H9 (cell line): ENCODE measurements at regions not wholly inside any gene's neighbourhood (a gene's known extent, or its start where the extent isn't known, plus 50 kb on each side); places are given as distances from the start of the nearest gene placed in this dataset.

ENCODE experiments used
- DNase-seq: peaks from one replicate; pipeline ENCODE4 v3.0.0-alpha.2; 2017
- H2AFZ ChIP-seq: one replicate; pipeline ENCODE4 v1.6.1; 2013; ENCODE audit warnings: mild to moderate bottlenecking, low read length, control low read depth, moderate library complexity
- H2AK5ac ChIP-seq: 2 replicates; pipeline ENCODE4 v1.6.1; 2013; ENCODE audit warnings: low read length, control low read depth, mixed read lengths; ENCODE audit not compliant: insufficient read length
- H2BK120ac ChIP-seq: one replicate; pipeline ENCODE4 v1.6.1; 2013; ENCODE audit warnings: low read depth, mild to moderate bottlenecking, low read length, control low read depth, inconsistent platforms; ENCODE audit not compliant: poor library complexity, severe bottlenecking
- H2BK12ac ChIP-seq: 2 replicates; pipeline ENCODE4 v1.6.1; 2013; ENCODE audit warnings: low read length, control low read depth, mixed read lengths, low read depth; ENCODE audit not compliant: insufficient read length
- H2BK15ac ChIP-seq: 2 replicates; pipeline ENCODE4 v1.6.1; 2013; ENCODE audit warnings: low read depth, low read length, control low read depth
- H2BK20ac ChIP-seq: one replicate; pipeline ENCODE4 v1.6.1; 2013; ENCODE audit warnings: low read depth, mild to moderate bottlenecking, low read length, control low read depth, inconsistent platforms; ENCODE audit not compliant: poor library complexity, severe bottlenecking
- H2BK5ac ChIP-seq: 2 replicates; pipeline ENCODE4 v1.6.1; 2013; ENCODE audit warnings: low read length, control low read depth, mixed read lengths; ENCODE audit not compliant: insufficient read length
- H3K14ac ChIP-seq: 2 replicates; pipeline ENCODE4 v1.6.1; 2013; ENCODE audit warnings: low read length, control low read depth; ENCODE audit not compliant: insufficient read depth
- H3K18ac ChIP-seq: 2 replicates; pipeline ENCODE4 v1.6.1; 2013; ENCODE audit warnings: low read depth, mild to moderate bottlenecking, mixed read lengths, low read length, control low read depth; ENCODE audit not compliant: insufficient read length
- H3K23ac ChIP-seq: 2 replicates; pipeline ENCODE4 v1.6.1; 2013; ENCODE audit warnings: low read length, control low read depth, mixed read lengths, low read depth; ENCODE audit not compliant: insufficient read length
- H3K23me2 ChIP-seq: 2 replicates; pipeline ENCODE4 v1.6.1; 2013; ENCODE audit warnings: low read depth, mild to moderate bottlenecking, mixed read lengths, low read length, control low read depth; ENCODE audit not compliant: insufficient read length, poor library complexity, severe bottlenecking
- H3K27ac ChIP-seq: 2 replicates; pipeline ENCODE4 v1.5.1; 2013; ENCODE audit warnings: low read length, control low read depth, mixed read lengths, low read depth; ENCODE audit not compliant: insufficient read length
- H3K27me3 ChIP-seq: 2 replicates; pipeline ENCODE4 v1.6.1; 2013; ENCODE audit warnings: low read length, control low read depth, inconsistent platforms; ENCODE audit not compliant: insufficient read depth
- H3K4ac ChIP-seq: 2 replicates; pipeline ENCODE4 v1.6.1; 2013; ENCODE audit warnings: low read depth, mild to moderate bottlenecking, control low read depth, inconsistent platforms, low read length, moderate library complexity
- H3K4me1 ChIP-seq: 2 replicates; pipeline ENCODE4 v1.6.1; 2013; ENCODE audit warnings: low read length, control low read depth, inconsistent platforms; ENCODE audit not compliant: insufficient read depth
- H3K4me2 ChIP-seq: 2 replicates; pipeline ENCODE4 v1.6.1; 2013; ENCODE audit warnings: low read length, control low read depth, mixed read lengths; ENCODE audit not compliant: insufficient read length, insufficient read depth
- H3K56ac ChIP-seq: 2 replicates; pipeline ENCODE4 v1.6.1; 2013; ENCODE audit warnings: low read depth, mild to moderate bottlenecking, mixed read lengths, low read length, control low read depth; ENCODE audit not compliant: insufficient read length
- H3K79me1 ChIP-seq: 2 replicates; pipeline ENCODE4 v1.6.1; 2013; ENCODE audit warnings: low read depth, mild to moderate bottlenecking, moderate library complexity, low read length, control low read depth, inconsistent platforms; ENCODE audit not compliant: insufficient read depth, poor library complexity, severe bottlenecking
- H3K79me2 ChIP-seq: 2 replicates; pipeline ENCODE4 v1.6.1; 2013; ENCODE audit warnings: low read length, control low read depth, inconsistent platforms; ENCODE audit not compliant: insufficient read depth
- H3K9ac ChIP-seq: 2 replicates; pipeline ENCODE4 v1.6.1; 2013; ENCODE audit warnings: low read length, control low read depth, mixed read lengths; ENCODE audit not compliant: insufficient read length; ENCODE audit errors: extremely low read depth
- H3K9me3 ChIP-seq: one replicate; pipeline ENCODE4 v1.6.1; 2013; ENCODE audit warnings: low read depth, low read length, inconsistent platforms; ENCODE audit not compliant: control insufficient read depth
- H3T11ph ChIP-seq: one replicate; pipeline ENCODE4 v1.6.1; 2013; ENCODE audit warnings: mild to moderate bottlenecking, low read length, control low read depth, inconsistent platforms
- H4K20me1 ChIP-seq: one replicate; pipeline ENCODE4 v1.6.1; 2013; ENCODE audit not compliant: control insufficient read depth, insufficient read length, insufficient read depth
- H4K5ac ChIP-seq: 2 replicates; pipeline ENCODE4 v1.6.1; 2013; ENCODE audit warnings: low read depth, mild to moderate bottlenecking, mixed read lengths, low read length, control low read depth; ENCODE audit not compliant: insufficient read length
- H4K8ac ChIP-seq: replicated peaks from 2 replicates; pipeline ENCODE4 v1.6.1; 2013; ENCODE audit warnings: low read length, control low read depth, mixed read lengths, low read depth; ENCODE audit not compliant: insufficient read length
- H4K91ac ChIP-seq: 2 replicates; pipeline ENCODE4 v1.6.1; 2013; ENCODE audit warnings: low read depth, mild to moderate bottlenecking, moderate library complexity, mixed read lengths, low read length, control low read depth; ENCODE audit not compliant: insufficient read length
- H3K27ac Mint-ChIP-seq, 3 experiments: 2 replicates in 2 of 3; 3 replicates in 1 of 3; pipeline ENCODE4 v1.8.0; 2020 to 2021; ENCODE audit warnings: mixed read lengths in 3 of 3, mild to moderate bottlenecking in 1 of 3, moderate library complexity in 1 of 3
- H3K27me3 Mint-ChIP-seq: 2 replicates; pipeline ENCODE4 v1.8.0; 2021; ENCODE audit warnings: low read depth, mild to moderate bottlenecking, moderate library complexity, mixed read lengths
- H3K36me3 Mint-ChIP-seq, 3 experiments: 2 replicates in 2 of 3; 3 replicates in 1 of 3; pipeline ENCODE4 v1.8.0; 2020 to 2021; ENCODE audit warnings: low read depth in 3 of 3, mixed read lengths in 3 of 3; ENCODE audit not compliant: insufficient read depth in 1 of 3
- H3K4me1 Mint-ChIP-seq, 2 experiments: 2 replicates each; pipeline ENCODE4 v1.8.0; 2020; ENCODE audit warnings: mixed read lengths in 2 of 2
- H3K4me3 Mint-ChIP-seq, 2 experiments: 2 replicates in 1 of 2; 3 replicates in 1 of 2; pipeline ENCODE4 v1.8.0; 2020 to 2021; ENCODE audit warnings: mild to moderate bottlenecking in 2 of 2, mixed read lengths in 2 of 2, moderate library complexity in 1 of 2
- H3K9me3 Mint-ChIP-seq, 2 experiments: 2 replicates in 1 of 2; 3 replicates in 1 of 2; pipeline ENCODE4 v1.8.0; 2020; ENCODE audit warnings: mild to moderate bottlenecking in 2 of 2, mixed read lengths in 2 of 2, moderate library complexity in 1 of 2
- WGBS: extraction: QIAGEN DNeasy Blood & Tissue Kit; methylation state at CpG from one replicate; pipeline ENCODE4 v1.1.7; 2013; ENCODE audit warnings: missing lambda C conversion rate, low lambda C conversion rate, mixed read lengths; ENCODE audit not compliant: insufficient read length; ENCODE audit errors: extremely low coverage; 5-methylcytosine and 5-hydroxymethylcytosine counted together
- TF ChIP-seq, protein P1 (sequence below): fragments of 200-600 bp; sonication (generic); conservative IDR thresholded peaks from 3 replicates; pipeline ENCODE4 v1.8.0; 2021; ENCODE audit warnings: antibody characterized with exemption, mild to moderate bottlenecking

DNA sequence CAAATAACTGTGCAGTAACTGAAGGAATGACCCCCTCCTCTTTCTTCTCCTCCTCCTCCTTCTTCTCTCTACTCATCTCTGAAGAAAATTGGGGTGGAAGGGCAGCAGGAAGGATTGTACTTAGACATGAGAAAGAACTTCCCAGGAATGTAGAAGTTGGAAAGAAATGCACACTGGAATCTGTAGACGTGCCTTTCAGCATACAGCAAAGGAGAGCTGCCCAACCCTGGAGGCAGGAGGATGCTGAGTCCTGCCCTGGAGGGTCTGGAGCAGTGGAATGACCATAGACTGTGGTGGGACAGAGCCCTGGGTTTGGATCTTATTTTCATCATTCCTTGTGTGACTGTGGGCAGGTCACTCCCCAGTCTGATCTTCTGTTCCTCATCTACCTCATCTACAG, 80.1 kb downstream of the PJA1 start:
- no peak overlapping the region for H3K27ac ChIP-seq
- no peak overlapping the region for H3K4ac ChIP-seq
- Mint-ChIP-seq H3K36me3 (peaks cover 0 to 4% (median 2%) of the 10 kb centered on the region in 3 experiments; a peak in 3 of 7 replicates), H3K27ac (no peak overlapping the region), H3K4me1 (peaks cover 0 to 31% of the 10 kb centered on the region in 2 experiments; a peak in 2 of 4 replicates), H3K4me3 (no peak overlapping the region), H3K27me3 (peaks cover 23% of the 10 kb centered on the region), H3K9me3 (peaks cover 56 to 81% of the 10 kb centered on the region in 2 experiments)
- H2AFZ ChIP-seq: no peak overlapping the region
- H4K91ac ChIP-seq: no peak overlapping the region
- H3K56ac ChIP-seq: no peak overlapping the region
- no peak overlapping the region for H4K8ac ChIP-seq
- no peaks in the 10 kb centered on the region for H3K23me2 ChIP-seq
- no peak overlapping the region for H3T11ph ChIP-seq
- no peak overlapping the region for H3K4me2 ChIP-seq
- H4K5ac ChIP-seq: no peak overlapping the region
- no peak overlapping the region for H3K18ac ChIP-seq
- H4K20me1 ChIP-seq: no peaks in the 10 kb centered on the region
- WGBS: no CpG with 5 or more reads among the region's 1 CpG
- no peaks in the 10 kb centered on the region for H3K9me3 ChIP-seq
- no peak overlapping the region for H2BK5ac ChIP-seq
- no peak overlapping the region for H2BK12ac ChIP-seq
- no peaks in the 10 kb centered on the region for H3K79me2 ChIP-seq
- no peaks in the 10 kb centered on the region for H3K27me3 ChIP-seq
- no peak overlapping the region for H3K23ac ChIP-seq
- DNase-seq: no peak
- H2AK5ac ChIP-seq: no peak overlapping the region
- H3K14ac ChIP-seq: no peak overlapping the region
- H2BK20ac ChIP-seq: no peak overlapping the region
- H3K79me1 ChIP-seq: no peaks in the 10 kb centered on the region
- no peaks in the 10 kb centered on the region for H3K4me1 ChIP-seq
- TF ChIP-seq, protein P1, sequence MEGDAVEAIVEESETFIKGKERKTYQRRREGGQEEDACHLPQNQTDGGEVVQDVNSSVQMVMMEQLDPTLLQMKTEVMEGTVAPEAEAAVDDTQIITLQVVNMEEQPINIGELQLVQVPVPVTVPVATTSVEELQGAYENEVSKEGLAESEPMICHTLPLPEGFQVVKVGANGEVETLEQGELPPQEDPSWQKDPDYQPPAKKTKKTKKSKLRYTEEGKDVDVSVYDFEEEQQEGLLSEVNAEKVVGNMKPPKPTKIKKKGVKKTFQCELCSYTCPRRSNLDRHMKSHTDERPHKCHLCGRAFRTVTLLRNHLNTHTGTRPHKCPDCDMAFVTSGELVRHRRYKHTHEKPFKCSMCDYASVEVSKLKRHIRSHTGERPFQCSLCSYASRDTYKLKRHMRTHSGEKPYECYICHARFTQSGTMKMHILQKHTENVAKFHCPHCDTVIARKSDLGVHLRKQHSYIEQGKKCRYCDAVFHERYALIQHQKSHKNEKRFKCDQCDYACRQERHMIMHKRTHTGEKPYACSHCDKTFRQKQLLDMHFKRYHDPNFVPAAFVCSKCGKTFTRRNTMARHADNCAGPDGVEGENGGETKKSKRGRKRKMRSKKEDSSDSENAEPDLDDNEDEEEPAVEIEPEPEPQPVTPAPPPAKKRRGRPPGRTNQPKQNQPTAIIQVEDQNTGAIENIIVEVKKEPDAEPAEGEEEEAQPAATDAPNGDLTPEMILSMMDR: no peak
- no peak overlapping the region for H3K9ac ChIP-seq
- no peak overlapping the region for H2BK120ac ChIP-seq
- H2BK15ac ChIP-seq: no peak overlapping the region
